ENCODE measurements at regions not wholly inside any gene's neighbourhood (a gene's known extent, or its start where the extent isn't known, plus 50 kb on each side); places are given as distances from the start of the nearest gene placed in this dataset.
"Not testable (repeated sequence)": the region's sequence is repeated elsewhere in the genome, so short reads cannot be mapped to it uniquely, and the experiment has no call there.

- DNase-seq (ENCODE audit: low spot score): no peak
Measured at GRCh38 chr3:152667267-152667666, 167.7 kb upstream of the P2RY1 start.

- DNase-seq (ENCODE audit: low spot score): no peak
Measured at GRCh38 chr3:152669560-152669959, 165.4 kb upstream of the P2RY1 start.

GRCh38 chr3:152671446-152672319, 163.2 kb upstream of the P2RY1 start:
- no peak for DNase-seq (ENCODE audit: low spot score)

- no peak for DNase-seq (ENCODE audit: low spot score)
Measured at GRCh38 chr3:152672320-152672649, 162.6 kb upstream of the P2RY1 start.

- DNase-seq (ENCODE audit: low spot score): no peak
Measured at GRCh38 chr3:152676810-152677379, 158.0 kb upstream of the P2RY1 start.

- DNase-seq (ENCODE audit: low spot score): no peak
Measured at GRCh38 chr3:152677491-152677890, 157.4 kb upstream of the P2RY1 start.

GRCh38 chr3:152682477-152682876, 152.5 kb upstream of the P2RY1 start:
- no peak for DNase-seq (ENCODE audit: low spot score)

GRCh38 chr3:152683521-152683999, 151.4 kb upstream of the P2RY1 start:
- no peak for DNase-seq (ENCODE audit: low spot score)

- DNase-seq (ENCODE audit: low spot score): no peak
Measured at GRCh38 chr3:152684279-152684678, 150.7 kb upstream of the P2RY1 start.

- DNase-seq (ENCODE audit: low spot score): no peak
Measured at GRCh38 chr3:152688313-152688712, 146.6 kb upstream of the P2RY1 start.

GRCh38 chr3:152692326-152692725, 142.6 kb upstream of the P2RY1 start:
- DNase-seq (ENCODE audit: low spot score): not testable (repeated sequence)

- DNase-seq (ENCODE audit: low spot score): not testable (repeated sequence)
Measured at GRCh38 chr3:152693521-152694250, 141.2 kb upstream of the P2RY1 start.

- no peak for DNase-seq (ENCODE audit: low spot score)
Measured at GRCh38 chr3:152695840-152696239, 139.1 kb upstream of the P2RY1 start.

GRCh38 chr3:152696962-152697361, 138.0 kb upstream of the P2RY1 start:
- DNase-seq (ENCODE audit: low spot score): no peak

GRCh38 chr3:152703245-152703890, 131.6 kb upstream of the P2RY1 start:
- DNase-seq (ENCODE audit: low spot score): no peak

- no peak for DNase-seq (ENCODE audit: low spot score)
Measured at GRCh38 chr3:152706991-152707713, 127.8 kb upstream of the P2RY1 start.

GRCh38 chr3:152709659-152710058, 125.3 kb upstream of the P2RY1 start:
- DNase-seq (ENCODE audit: low spot score): no peak

- DNase-seq (ENCODE audit: low spot score): no peak
Measured at GRCh38 chr3:152710549-152710948, 124.4 kb upstream of the P2RY1 start.

- no peak for DNase-seq (ENCODE audit: low spot score)
Measured at GRCh38 chr3:152713989-152714388, 120.9 kb upstream of the P2RY1 start.

GRCh38 chr3:152714507-152714906, 120.4 kb upstream of the P2RY1 start:
- DNase-seq (ENCODE audit: low spot score): no peak

- no peak for DNase-seq (ENCODE audit: low spot score)
Measured at GRCh38 chr3:152717252-152717651, 117.7 kb upstream of the P2RY1 start.

- no peak for DNase-seq (ENCODE audit: low spot score)
Measured at GRCh38 chr3:152718810-152719209, 116.1 kb upstream of the P2RY1 start.
